Endodermal cell (in vitro differentiated cells): ENCODE measurements at regions not wholly inside any gene's neighbourhood (a gene's known extent, or its start where the extent isn't known, plus 50 kb on each side); places are given as distances from the start of the nearest gene placed in this dataset.

ENCODE experiments used
- DNase-seq: peaks from one replicate; pipeline ENCODE4 v3.0.0-alpha.2; 2017
- H3K27ac ChIP-seq: 2 replicates; pipeline ENCODE4 v1.5.1; 2013; ENCODE audit warnings: mild to moderate bottlenecking, low read depth, low read length, moderate library complexity
- H3K27me3 ChIP-seq: 2 replicates; pipeline ENCODE4 v1.6.1; 2013; ENCODE audit warnings: mild to moderate bottlenecking, low read length, moderate library complexity; ENCODE audit not compliant: insufficient read depth, control insufficient read depth, poor library complexity, severe bottlenecking
- H3K36me3 ChIP-seq: 2 replicates; pipeline ENCODE4 v1.7.0; 2013; ENCODE audit warnings: mild to moderate bottlenecking, low read length, moderate library complexity; ENCODE audit not compliant: control insufficient read depth, insufficient read depth
- H3K4me1 ChIP-seq: one replicate; pipeline ENCODE4 v1.7.0; 2013; ENCODE audit warnings: low read length; ENCODE audit not compliant: control insufficient read depth, insufficient read depth
- H3K4me3 ChIP-seq: 2 replicates; pipeline ENCODE4 v1.5.1; 2013; ENCODE audit warnings: mild to moderate bottlenecking, low read length, moderate library complexity
- H3K9ac ChIP-seq: 2 replicates; pipeline ENCODE4 v1.6.1; 2013; ENCODE audit warnings: mild to moderate bottlenecking, low read length, moderate library complexity; ENCODE audit not compliant: poor library complexity, severe bottlenecking; ENCODE audit errors: extremely low read depth
- H3K9me3 ChIP-seq: 2 replicates; pipeline ENCODE4 v1.6.1; 2013; ENCODE audit warnings: mild to moderate bottlenecking, low read length, moderate library complexity; ENCODE audit not compliant: control insufficient read depth
- H3K27ac Mint-ChIP-seq: 2 replicates; pipeline ENCODE4 v1.8.0; 2020; ENCODE audit warnings: mixed read lengths
- H3K27me3 Mint-ChIP-seq: 2 replicates; pipeline ENCODE4 v1.8.0; 2021; ENCODE audit warnings: mild to moderate bottlenecking, mixed read lengths; ENCODE audit not compliant: insufficient read depth
- H3K36me3 Mint-ChIP-seq: 2 replicates; pipeline ENCODE4 v1.8.0; 2020; ENCODE audit warnings: low read depth, mixed read lengths
- H3K4me1 Mint-ChIP-seq: 2 replicates; pipeline ENCODE4 v1.8.0; 2020; ENCODE audit warnings: mixed read lengths
- H3K4me3 Mint-ChIP-seq: 2 replicates; pipeline ENCODE4 v1.8.0; 2020; ENCODE audit warnings: mild to moderate bottlenecking, moderate library complexity, mixed read lengths
- H3K9me3 Mint-ChIP-seq: 2 replicates; pipeline ENCODE4 v1.8.0; 2020; ENCODE audit warnings: mild to moderate bottlenecking, mixed read lengths
- CTCF ChIP-seq: fragments of 200-600 bp; sonication (generic); conservative IDR thresholded peaks from 2 replicates; pipeline ENCODE4 v1.5.0; 2021; ENCODE audit warnings: antibody characterized with exemption, mild to moderate bottlenecking
- WGBS, 2 experiments: methylation state at CpG; one replicate each; pipeline versions ENCODE4 v1.1.5 to v1.1.7; 2013; ENCODE audit warnings: missing lambda C conversion rate in 2 of 2, mixed read lengths in 1 of 2; ENCODE audit not compliant: insufficient coverage in 1 of 2, insufficient read length in 1 of 2; 5-methylcytosine and 5-hydroxymethylcytosine counted together

GRCh38 chr13:76707360-76707759 lies 178.8 kb downstream of the KCTD12 start:
- no peak overlapping the region for H3K4me3 Mint-ChIP-seq
- peaks cover 22% of the 10 kb centered on the region for H3K27me3 ChIP-seq
- no peaks in the 10 kb centered on the region for H3K9me3 ChIP-seq
- H3K9ac ChIP-seq, result no peak overlapping the region
- H3K27ac ChIP-seq, result no peak overlapping the region
- peaks cover 4% of the 10 kb centered on the region for H3K4me1 ChIP-seq
- no peak for DNase-seq
- H3K9me3 Mint-ChIP-seq, result no peaks in the 10 kb centered on the region
- no peak overlapping the region for H3K4me3 ChIP-seq
- H3K27ac Mint-ChIP-seq, result no peak overlapping the region
- peaks cover 9% of the 10 kb centered on the region for H3K4me1 Mint-ChIP-seq
- no peak for TF ChIP-seq CTCF
- peaks cover 5% of the 10 kb centered on the region for H3K27me3 Mint-ChIP-seq
- WGBS, 2 experiments, result 93 to 94% methylated on average over 2 to 3 of the region's 3 CpGs
- H3K36me3 Mint-ChIP-seq, result no peaks in the 10 kb centered on the region
- no peaks in the 10 kb centered on the region for H3K36me3 ChIP-seq

GRCh38 chr13:76703621-76704288 lies 182.4 kb downstream of the KCTD12 start:
- Histone ChIP-seq H3K4me3 (no peak overlapping the region), H3K27me3 (peaks cover 29% of the 10 kb centered on the region), H3K9me3 (no peaks in the 10 kb centered on the region), H3K27ac (no peak overlapping the region), H3K4me1 (no peaks in the 10 kb centered on the region), H3K9ac (no peak overlapping the region), H3K36me3 (no peaks in the 10 kb centered on the region)
- H3K9me3 Mint-ChIP-seq, result no peaks in the 10 kb centered on the region
- no peak for TF ChIP-seq CTCF
- WGBS, 2 experiments, result 92 to 100% methylated on average over 1 to 2 of the region's 2 CpGs
- H3K4me1 Mint-ChIP-seq, result no peaks in the 10 kb centered on the region
- H3K4me3 Mint-ChIP-seq, result no peak overlapping the region
- DNase-seq, result no peak
- no peaks in the 10 kb centered on the region for H3K36me3 Mint-ChIP-seq
- H3K27me3 Mint-ChIP-seq, result peaks cover 14% of the 10 kb centered on the region
- H3K27ac Mint-ChIP-seq, result no peak overlapping the region

- Mint-ChIP-seq H3K36me3 (no peaks in the 10 kb centered on the region), H3K27ac (no peak overlapping the region), H3K4me3 (no peak overlapping the region), H3K4me1 (no peaks in the 10 kb centered on the region), H3K27me3 (peaks cover 10% of the 10 kb centered on the region), H3K9me3 (no peaks in the 10 kb centered on the region)
- no peak for TF ChIP-seq CTCF
- Histone ChIP-seq H3K9ac (no peak overlapping the region), H3K27ac (no peak overlapping the region), H3K27me3 (peaks cover 23% of the 10 kb centered on the region), H3K4me3 (no peak overlapping the region), H3K36me3 (no peaks in the 10 kb centered on the region), H3K4me1 (no peaks in the 10 kb centered on the region), H3K9me3 (no peaks in the 10 kb centered on the region)
- no peak for DNase-seq
- 83% methylated on average over 2 of the region's 2 CpGs; no CpG with 5 or more reads in 1 of the 2 experiments for WGBS, 2 experiments
Measured at GRCh38 chr13:76703216-76703615, 183.0 kb downstream of the KCTD12 start.
